ENCODE measurements at regions not wholly inside any gene's neighbourhood (a gene's known extent, or its start where the extent isn't known, plus 50 kb on each side); places are given as distances from the start of the nearest gene placed in this dataset.

DNA sequence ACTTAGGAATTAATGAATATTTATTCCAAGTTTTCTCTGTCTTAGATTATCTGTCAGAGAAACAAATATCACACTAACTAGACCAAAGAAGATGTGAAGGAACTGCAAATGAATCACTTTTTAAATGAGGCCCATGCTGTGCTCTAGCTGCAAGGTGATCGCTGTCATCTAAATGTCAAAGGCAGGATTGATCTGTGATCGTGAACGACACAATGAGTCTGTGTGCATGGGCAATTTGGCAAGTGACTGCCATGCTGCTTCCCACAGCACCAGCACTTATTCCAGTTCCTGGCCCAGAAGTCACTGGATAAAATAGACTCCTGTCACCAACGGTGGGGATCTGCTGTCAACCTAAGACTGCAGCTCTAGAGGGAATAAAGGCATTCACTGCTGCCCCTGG, 141.2 kb downstream of the TRIM36 start:
- H3K4me3 ChIP-seq (ENCODE audit: low read depth, low read length): no peak overlapping the region
- H3K4me1 ChIP-seq (ENCODE audit: control insufficient read depth, insufficient read depth, low read length): no peaks in the 10 kb centered on the region
- no peaks in the 10 kb centered on the region for H3K36me3 ChIP-seq (ENCODE audit: control insufficient read depth, insufficient read depth, low read length)
- no peaks in the 10 kb centered on the region for H3K9me3 ChIP-seq (ENCODE audit: control insufficient read depth, insufficient read depth, low read length)
- no peaks in the 10 kb centered on the region for H3K27me3 ChIP-seq (ENCODE audit: control insufficient read depth, insufficient read depth, low read length)
- no peak overlapping the region for H3K27ac ChIP-seq (ENCODE audit: low read depth, low read length)
- WGBS (ENCODE audit: insufficient coverage): 59% methylated on average over 4 of the region's 4 CpGs
- DNase-seq (ENCODE audit: low read depth in 4 of 6, low spot score in 6 of 6): peak in 1 of 6 donors; percentile 24

DNA sequence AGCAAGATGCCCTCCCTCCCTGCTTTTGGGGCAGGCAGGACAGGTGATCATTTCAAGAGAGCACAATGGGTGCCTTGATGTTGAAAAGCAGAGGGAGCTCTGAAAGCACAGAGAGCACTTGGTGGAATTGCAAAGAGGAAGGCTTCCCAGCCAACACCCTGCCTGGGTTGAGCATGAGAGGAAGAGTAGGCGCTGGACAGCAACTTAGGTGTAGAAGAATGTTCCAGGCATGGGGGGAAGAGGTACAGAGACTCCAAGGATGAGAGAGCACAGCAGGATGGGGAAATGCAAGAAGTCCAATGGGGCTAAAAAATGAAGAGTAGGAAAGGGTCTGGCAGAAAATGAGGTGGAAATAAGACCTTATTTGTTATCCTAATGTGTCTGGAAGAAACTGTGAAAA, 144.8 kb downstream of the TRIM36 start:
- no peaks in the 10 kb centered on the region for H3K27me3 ChIP-seq (ENCODE audit: control insufficient read depth, insufficient read depth, low read length)
- no peaks in the 10 kb centered on the region for H3K4me1 ChIP-seq (ENCODE audit: control insufficient read depth, insufficient read depth, low read length)
- DNase-seq (ENCODE audit: low read depth in 4 of 6, low spot score in 6 of 6): no peak
- H3K4me3 ChIP-seq (ENCODE audit: low read depth, low read length): no peak overlapping the region
- no peaks in the 10 kb centered on the region for H3K9me3 ChIP-seq (ENCODE audit: control insufficient read depth, insufficient read depth, low read length)
- WGBS (ENCODE audit: insufficient coverage): 92% methylated on average over 1 of the region's 1 CpG
- H3K27ac ChIP-seq (ENCODE audit: low read depth, low read length): no peak overlapping the region
- no peaks in the 10 kb centered on the region for H3K36me3 ChIP-seq (ENCODE audit: control insufficient read depth, insufficient read depth, low read length)

DNA sequence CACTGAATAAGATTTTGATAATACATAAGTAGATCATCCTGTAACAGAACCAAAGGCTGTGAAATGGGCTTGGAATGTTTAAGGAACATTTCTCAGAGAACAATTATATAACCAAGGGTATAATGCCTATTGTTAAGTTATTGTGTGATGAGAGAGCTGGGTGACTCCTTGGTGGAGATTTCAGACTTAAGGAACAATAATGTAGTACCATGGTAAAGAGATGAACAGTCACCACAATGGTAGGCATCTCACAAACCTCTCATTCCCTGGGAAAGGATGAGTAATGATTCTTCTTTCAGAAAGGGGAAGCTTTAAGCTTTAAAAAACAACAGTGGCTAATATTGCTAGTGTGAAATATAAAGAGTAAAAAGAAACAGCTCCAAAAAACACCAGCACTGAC, 147.4 kb downstream of the TRIM36 start:
- Histone ChIP-seq H3K27me3 (ENCODE audit: control insufficient read depth, insufficient read depth, low read length) (no peaks in the 10 kb centered on the region), H3K36me3 (ENCODE audit: control insufficient read depth, insufficient read depth, low read length) (no peaks in the 10 kb centered on the region), H3K27ac (ENCODE audit: low read depth, low read length) (no peak overlapping the region), H3K9me3 (ENCODE audit: control insufficient read depth, insufficient read depth, low read length) (no peaks in the 10 kb centered on the region), H3K4me3 (ENCODE audit: low read depth, low read length) (no peak overlapping the region), H3K4me1 (ENCODE audit: control insufficient read depth, insufficient read depth, low read length) (no peaks in the 10 kb centered on the region)
- no peak for DNase-seq (ENCODE audit: low read depth in 4 of 6, low spot score in 6 of 6)

DNA sequence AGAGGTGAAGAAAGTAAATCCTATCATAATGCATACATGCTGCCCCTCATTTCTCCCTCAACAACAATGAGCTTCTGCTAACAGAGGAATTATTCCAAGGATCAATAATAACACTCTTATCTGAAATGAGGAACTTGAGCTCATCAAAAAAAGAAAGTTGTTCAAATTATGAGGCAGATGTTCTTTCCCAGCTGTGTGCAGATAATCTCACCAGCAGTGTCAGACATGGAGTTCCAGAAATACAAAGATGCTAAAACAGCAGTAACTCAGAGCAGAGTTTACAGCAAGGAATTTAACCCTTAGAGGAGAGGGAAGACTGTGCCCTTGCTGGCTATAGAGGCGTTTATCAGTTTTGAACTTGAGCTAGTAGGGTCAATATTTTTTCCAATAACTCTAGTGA, 153.1 kb downstream of the TRIM36 start:
- no peaks in the 10 kb centered on the region for H3K4me1 ChIP-seq (ENCODE audit: control insufficient read depth, insufficient read depth, low read length)
- H3K36me3 ChIP-seq (ENCODE audit: control insufficient read depth, insufficient read depth, low read length): no peaks in the 10 kb centered on the region
- H3K9me3 ChIP-seq (ENCODE audit: control insufficient read depth, insufficient read depth, low read length): no peaks in the 10 kb centered on the region
- no peak overlapping the region for H3K4me3 ChIP-seq (ENCODE audit: low read depth, low read length)
- no peak overlapping the region for H3K27ac ChIP-seq (ENCODE audit: low read depth, low read length)
- peak in 2 of 6 donors; percentile 7 to 47 for DNase-seq (ENCODE audit: low read depth in 4 of 6, low spot score in 6 of 6)
- H3K27me3 ChIP-seq (ENCODE audit: control insufficient read depth, insufficient read depth, low read length): no peaks in the 10 kb centered on the region
- WGBS (ENCODE audit: insufficient coverage): no CpG with 5 or more reads among the region's 1 CpG

DNA sequence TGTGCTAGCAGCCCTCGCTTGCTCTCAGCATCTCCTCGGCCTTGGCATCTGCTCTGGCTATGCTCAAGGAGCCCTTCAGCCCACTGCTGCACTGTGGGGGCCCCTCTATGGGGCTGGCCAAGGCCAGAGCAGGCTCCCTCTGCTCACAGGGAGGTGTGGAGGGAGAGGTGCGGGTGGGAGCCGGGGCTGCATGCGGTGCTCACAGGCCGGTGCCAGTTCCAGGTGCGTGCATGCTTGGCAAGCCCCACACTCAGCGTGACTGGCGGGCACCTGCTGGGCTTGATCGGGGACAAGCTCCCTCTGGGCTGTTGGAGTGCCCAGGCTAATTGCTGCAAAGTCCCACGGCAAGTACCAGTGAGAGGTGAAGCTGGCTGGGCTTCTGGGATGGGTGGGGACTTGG, 170.5 kb downstream of the TRIM36 start:
- Histone ChIP-seq H3K36me3 (ENCODE audit: control insufficient read depth, insufficient read depth, low read length) (no peaks in the 10 kb centered on the region), H3K4me3 (ENCODE audit: low read depth, low read length) (no peak overlapping the region), H3K27ac (ENCODE audit: low read depth, low read length) (no peak overlapping the region), H3K9me3 (ENCODE audit: control insufficient read depth, insufficient read depth, low read length) (no peaks in the 10 kb centered on the region), H3K4me1 (ENCODE audit: control insufficient read depth, insufficient read depth, low read length) (no peaks in the 10 kb centered on the region), H3K27me3 (ENCODE audit: control insufficient read depth, insufficient read depth, low read length) (no peaks in the 10 kb centered on the region)
- no peak for DNase-seq (ENCODE audit: low read depth in 4 of 6, low spot score in 6 of 6)
- 92% methylated on average over 11 of the region's 11 CpGs for WGBS (ENCODE audit: insufficient coverage)

DNA sequence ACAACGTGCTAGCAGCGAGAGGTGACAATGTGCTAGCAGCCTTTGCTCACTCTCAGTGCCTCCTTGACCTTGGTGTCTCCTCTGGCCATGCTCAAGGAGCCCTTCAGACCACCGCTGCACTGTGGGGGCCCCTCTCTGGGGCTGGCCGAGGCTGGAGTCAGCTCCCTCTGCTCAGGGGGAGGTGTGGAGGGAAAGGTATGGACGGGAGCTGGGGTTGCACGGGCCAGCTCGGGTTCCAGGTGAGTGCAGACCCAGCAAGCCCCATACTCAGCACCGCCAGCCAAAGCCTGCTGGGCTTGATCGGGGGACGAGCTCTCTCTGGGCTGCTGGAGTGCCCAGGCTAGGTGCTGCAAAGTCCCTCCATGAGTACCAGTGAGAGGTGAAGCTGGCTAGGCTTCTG, 180.2 kb downstream of the TRIM36 start:
- Histone ChIP-seq H3K27ac (ENCODE audit: low read depth, low read length) (no peak overlapping the region), H3K4me3 (ENCODE audit: low read depth, low read length) (no peak overlapping the region), H3K36me3 (ENCODE audit: control insufficient read depth, insufficient read depth, low read length) (no peaks in the 10 kb centered on the region), H3K4me1 (ENCODE audit: control insufficient read depth, insufficient read depth, low read length) (no peaks in the 10 kb centered on the region), H3K27me3 (ENCODE audit: control insufficient read depth, insufficient read depth, low read length) (no peaks in the 10 kb centered on the region), H3K9me3 (ENCODE audit: control insufficient read depth, insufficient read depth, low read length) (no peaks in the 10 kb centered on the region)
- DNase-seq (ENCODE audit: low read depth in 4 of 6, low spot score in 6 of 6): no peak
- 80% methylated on average over 5 of the region's 10 CpGs for WGBS (ENCODE audit: insufficient coverage)

DNA sequence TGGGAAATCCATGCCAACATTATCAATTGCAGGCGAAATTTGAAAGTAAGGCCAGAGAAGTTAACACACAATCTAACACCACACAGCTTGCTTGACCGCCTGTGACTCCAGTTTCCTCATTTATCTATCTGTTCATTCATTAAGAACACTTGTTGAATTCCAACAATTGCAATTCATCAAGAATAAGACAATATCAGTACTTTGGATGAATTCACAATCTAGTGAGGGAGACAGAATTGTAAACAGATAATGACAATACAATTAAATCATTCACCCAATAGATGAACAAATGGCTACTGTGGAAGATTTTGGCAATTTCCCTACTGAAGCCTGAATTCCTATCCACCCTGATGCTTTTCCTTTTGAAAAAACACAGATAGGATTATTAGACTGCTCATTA, 181.6 kb downstream of the TRIM36 start:
- Histone ChIP-seq H3K27ac (ENCODE audit: low read depth, low read length) (no peak overlapping the region), H3K4me3 (ENCODE audit: low read depth, low read length) (no peak overlapping the region), H3K27me3 (ENCODE audit: control insufficient read depth, insufficient read depth, low read length) (no peaks in the 10 kb centered on the region), H3K36me3 (ENCODE audit: control insufficient read depth, insufficient read depth, low read length) (no peaks in the 10 kb centered on the region), H3K4me1 (ENCODE audit: control insufficient read depth, insufficient read depth, low read length) (no peaks in the 10 kb centered on the region), H3K9me3 (ENCODE audit: control insufficient read depth, insufficient read depth, low read length) (no peaks in the 10 kb centered on the region)
- DNase-seq (ENCODE audit: low read depth in 4 of 6, low spot score in 6 of 6): no peak
- WGBS (ENCODE audit: insufficient coverage): 100% methylated on average over 1 of the region's 2 CpGs

DNA sequence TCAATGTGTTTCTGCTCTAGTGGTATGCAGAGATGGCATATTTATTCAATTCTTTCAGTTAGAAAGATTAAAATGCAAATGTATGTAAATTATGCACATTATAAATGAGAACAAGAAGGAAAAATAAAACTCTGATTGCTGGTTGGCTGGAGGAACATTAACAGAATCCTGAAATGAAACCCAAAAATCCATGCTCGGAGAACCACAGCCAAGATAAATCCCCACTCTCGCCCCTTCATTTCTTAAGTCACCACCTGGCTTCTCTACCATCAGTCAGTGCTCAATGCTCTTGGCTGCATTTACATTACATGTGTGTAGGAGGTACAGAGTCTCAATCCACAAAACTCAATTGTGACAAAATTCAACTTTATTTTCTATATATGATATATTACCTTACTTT, 184.9 kb downstream of the TRIM36 start:
- DNase-seq (ENCODE audit: low read depth in 4 of 6, low spot score in 6 of 6): peak in 1 of 6 donors; percentile 58
- WGBS (ENCODE audit: insufficient coverage): no CpG with 5 or more reads among the region's 2 CpGs
- Histone ChIP-seq H3K27ac (ENCODE audit: low read depth, low read length) (no peak overlapping the region), H3K4me1 (ENCODE audit: control insufficient read depth, insufficient read depth, low read length) (no peaks in the 10 kb centered on the region), H3K27me3 (ENCODE audit: control insufficient read depth, insufficient read depth, low read length) (no peaks in the 10 kb centered on the region), H3K4me3 (ENCODE audit: low read depth, low read length) (no peak overlapping the region), H3K36me3 (ENCODE audit: control insufficient read depth, insufficient read depth, low read length) (no peaks in the 10 kb centered on the region), H3K9me3 (ENCODE audit: control insufficient read depth, insufficient read depth, low read length) (no peaks in the 10 kb centered on the region)

DNA sequence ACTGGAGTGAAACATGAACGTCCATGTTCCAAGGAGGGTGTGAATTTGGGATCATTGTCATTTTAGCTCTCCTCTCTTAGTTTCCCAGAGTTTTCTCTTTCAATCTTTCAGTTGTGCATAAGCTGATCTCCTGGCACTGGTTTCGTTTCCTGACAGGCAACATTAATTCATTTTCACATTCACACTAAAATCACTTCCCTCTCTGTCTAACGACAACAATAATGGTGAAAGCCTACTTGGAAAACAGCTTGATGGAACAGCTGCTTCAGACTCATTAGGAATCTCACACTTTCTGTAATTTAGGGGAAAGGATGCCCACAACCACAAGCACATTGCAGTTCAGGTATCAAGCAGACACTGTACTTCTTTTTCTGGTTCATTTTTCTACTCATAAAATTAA, 188.6 kb downstream of the TRIM36 start:
- Histone ChIP-seq H3K9me3 (ENCODE audit: control insufficient read depth, insufficient read depth, low read length) (no peaks in the 10 kb centered on the region), H3K27me3 (ENCODE audit: control insufficient read depth, insufficient read depth, low read length) (no peaks in the 10 kb centered on the region), H3K36me3 (ENCODE audit: control insufficient read depth, insufficient read depth, low read length) (no peaks in the 10 kb centered on the region), H3K4me1 (ENCODE audit: control insufficient read depth, insufficient read depth, low read length) (no peaks in the 10 kb centered on the region), H3K4me3 (ENCODE audit: low read depth, low read length) (no peak overlapping the region), H3K27ac (ENCODE audit: low read depth, low read length) (no peak overlapping the region)
- WGBS (ENCODE audit: insufficient coverage): 80% methylated on average over 1 of the region's 3 CpGs
- peak in 2 of 6 donors; percentile 72 to 87 for DNase-seq (ENCODE audit: low read depth in 4 of 6, low spot score in 6 of 6)

DNA sequence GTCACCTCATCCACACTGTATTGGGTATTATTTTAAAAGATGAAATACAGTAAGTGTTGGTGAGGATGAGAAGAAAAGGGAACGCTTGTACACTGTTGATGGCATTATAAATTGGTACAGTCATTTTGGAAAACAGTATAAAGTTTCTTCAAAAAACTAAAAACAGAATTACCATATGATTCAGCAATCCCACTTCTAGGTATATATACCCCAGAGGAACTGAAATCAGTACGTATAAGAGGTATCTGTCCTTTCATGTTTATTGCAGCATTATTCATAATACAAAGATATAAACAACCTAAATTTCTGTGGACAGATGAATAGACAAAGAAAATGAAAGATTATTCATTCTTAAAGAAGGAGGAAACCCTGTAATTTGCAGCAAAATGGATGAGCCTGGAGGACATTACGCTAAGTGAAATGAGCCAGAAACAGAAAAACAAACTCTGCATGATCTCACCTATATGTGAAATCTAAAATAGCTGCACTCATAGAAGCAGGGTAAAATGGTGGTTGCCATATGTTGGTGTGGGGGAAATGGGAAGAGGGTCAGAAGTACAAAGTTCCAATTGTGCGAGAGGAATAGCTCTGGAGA, 191.6 kb downstream of the TRIM36 start:
- H3K4me3 ChIP-seq (ENCODE audit: low read depth, low read length): no peak overlapping the region
- DNase-seq (ENCODE audit: low read depth in 4 of 6, low spot score in 6 of 6): no peak
- H3K9me3 ChIP-seq (ENCODE audit: control insufficient read depth, insufficient read depth, low read length): no peaks in the 10 kb centered on the region
- no peaks in the 10 kb centered on the region for H3K4me1 ChIP-seq (ENCODE audit: control insufficient read depth, insufficient read depth, low read length)
- no CpG with 5 or more reads among the region's 4 CpGs for WGBS (ENCODE audit: insufficient coverage)
- no peaks in the 10 kb centered on the region for H3K27me3 ChIP-seq (ENCODE audit: control insufficient read depth, insufficient read depth, low read length)
- no peaks in the 10 kb centered on the region for H3K36me3 ChIP-seq (ENCODE audit: control insufficient read depth, insufficient read depth, low read length)
- no peak overlapping the region for H3K27ac ChIP-seq (ENCODE audit: low read depth, low read length)
